ENCODE measurements at regions not wholly inside any gene's neighbourhood (a gene's known extent, or its start where the extent isn't known, plus 50 kb on each side); places are given as distances from the start of the nearest gene placed in this dataset.

DNA sequence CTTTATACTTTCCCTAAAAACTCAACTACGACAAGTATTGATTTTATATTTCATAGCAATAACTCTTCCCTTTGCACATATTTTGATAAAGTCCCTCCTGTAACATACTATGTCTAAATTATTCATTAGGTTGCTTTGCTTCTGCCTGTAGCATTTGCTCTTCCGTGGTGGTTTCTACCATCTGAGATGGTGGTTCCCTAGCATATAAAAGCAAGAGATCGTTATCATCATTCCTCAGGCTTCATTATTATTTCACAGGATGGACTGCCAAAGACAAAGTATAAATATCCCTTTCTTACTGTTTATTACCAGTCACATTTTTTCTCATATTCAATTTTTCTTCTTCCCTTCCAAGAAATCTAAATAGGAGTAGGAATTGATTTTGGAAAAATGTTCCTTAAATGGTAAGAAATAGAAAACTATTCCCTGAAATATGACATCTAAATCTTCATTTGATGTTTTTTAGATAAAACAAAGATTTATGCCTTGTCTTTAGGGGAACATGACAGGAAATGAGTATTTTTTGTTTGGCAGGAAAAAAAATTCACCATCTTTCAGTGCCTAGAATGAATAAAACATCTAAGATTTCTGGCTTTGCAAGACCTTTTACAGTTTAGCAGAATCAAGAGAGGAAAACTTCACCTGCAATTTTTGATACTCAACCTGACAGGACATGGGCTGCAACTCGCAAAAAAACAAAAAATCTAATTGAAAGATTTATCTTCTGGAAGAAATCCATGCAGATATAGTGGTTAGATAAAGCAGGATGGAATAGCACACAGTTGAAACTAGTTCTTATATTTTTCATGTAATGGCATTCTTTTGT is 340.0 kb downstream of the SPRY2 start:
- TF ChIP-seq, protein P1, sequence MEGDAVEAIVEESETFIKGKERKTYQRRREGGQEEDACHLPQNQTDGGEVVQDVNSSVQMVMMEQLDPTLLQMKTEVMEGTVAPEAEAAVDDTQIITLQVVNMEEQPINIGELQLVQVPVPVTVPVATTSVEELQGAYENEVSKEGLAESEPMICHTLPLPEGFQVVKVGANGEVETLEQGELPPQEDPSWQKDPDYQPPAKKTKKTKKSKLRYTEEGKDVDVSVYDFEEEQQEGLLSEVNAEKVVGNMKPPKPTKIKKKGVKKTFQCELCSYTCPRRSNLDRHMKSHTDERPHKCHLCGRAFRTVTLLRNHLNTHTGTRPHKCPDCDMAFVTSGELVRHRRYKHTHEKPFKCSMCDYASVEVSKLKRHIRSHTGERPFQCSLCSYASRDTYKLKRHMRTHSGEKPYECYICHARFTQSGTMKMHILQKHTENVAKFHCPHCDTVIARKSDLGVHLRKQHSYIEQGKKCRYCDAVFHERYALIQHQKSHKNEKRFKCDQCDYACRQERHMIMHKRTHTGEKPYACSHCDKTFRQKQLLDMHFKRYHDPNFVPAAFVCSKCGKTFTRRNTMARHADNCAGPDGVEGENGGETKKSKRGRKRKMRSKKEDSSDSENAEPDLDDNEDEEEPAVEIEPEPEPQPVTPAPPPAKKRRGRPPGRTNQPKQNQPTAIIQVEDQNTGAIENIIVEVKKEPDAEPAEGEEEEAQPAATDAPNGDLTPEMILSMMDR (IDR thresholded peaks at IDR 0.05): no peak
- DNase-seq (ENCODE audit: low spot score) (no peak), ATAC-seq (ENCODE audit: low FRiP score) (no peak)

DNA sequence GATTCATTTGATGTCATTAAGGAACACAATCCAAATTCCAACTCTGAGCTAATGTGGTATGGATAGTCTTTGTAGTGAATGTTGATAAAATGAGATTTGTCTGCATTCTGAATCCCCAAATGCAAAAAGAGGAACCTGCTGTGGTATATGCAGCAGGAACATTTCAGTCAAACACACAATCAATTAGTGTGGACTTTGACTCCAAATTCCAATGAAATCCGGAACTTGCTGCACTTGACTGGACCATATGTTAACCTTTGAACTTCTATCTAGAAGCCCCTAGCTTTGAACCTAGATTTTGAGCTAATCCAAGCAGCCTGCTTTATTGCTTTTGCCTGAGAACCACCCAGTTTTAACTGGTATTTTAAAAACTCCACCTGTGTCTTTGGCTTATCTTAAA is 341.3 kb downstream of the SPRY2 start:
- DNase-seq (ENCODE audit: low spot score): no peak
- TF ChIP-seq, protein P1 (IDR thresholded peaks at IDR 0.05): no peak
- no peak for ATAC-seq (ENCODE audit: low FRiP score)

DNA sequence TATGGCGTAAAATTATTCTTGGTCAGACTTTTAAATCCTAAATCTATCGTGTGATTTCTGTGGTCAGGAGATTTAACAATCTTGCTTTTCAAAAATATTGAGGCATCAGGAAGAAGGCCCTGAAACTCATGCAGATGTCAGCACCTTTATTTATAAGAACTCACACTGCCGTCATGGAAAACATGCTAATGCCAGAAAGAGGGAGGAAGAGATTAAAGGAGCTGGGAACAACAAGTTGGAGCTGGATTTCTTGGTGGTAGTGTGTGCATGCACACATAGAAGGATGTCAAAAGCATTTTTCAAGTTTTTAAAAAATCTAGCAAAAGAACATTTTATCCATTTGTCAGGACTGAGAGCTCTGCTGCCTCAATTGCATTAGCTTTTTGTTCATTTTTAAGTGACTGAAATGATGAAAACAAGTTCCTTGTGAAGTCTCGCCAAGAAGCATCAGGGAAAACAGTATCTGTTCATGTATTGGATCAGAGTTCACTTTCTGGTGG is 342.5 kb downstream of the SPRY2 start:
- DNase-seq (ENCODE audit: low spot score) (no peak), ATAC-seq (ENCODE audit: low FRiP score) (no peak)
- TF ChIP-seq, protein P1 (IDR thresholded peaks at IDR 0.05): no peak

DNA sequence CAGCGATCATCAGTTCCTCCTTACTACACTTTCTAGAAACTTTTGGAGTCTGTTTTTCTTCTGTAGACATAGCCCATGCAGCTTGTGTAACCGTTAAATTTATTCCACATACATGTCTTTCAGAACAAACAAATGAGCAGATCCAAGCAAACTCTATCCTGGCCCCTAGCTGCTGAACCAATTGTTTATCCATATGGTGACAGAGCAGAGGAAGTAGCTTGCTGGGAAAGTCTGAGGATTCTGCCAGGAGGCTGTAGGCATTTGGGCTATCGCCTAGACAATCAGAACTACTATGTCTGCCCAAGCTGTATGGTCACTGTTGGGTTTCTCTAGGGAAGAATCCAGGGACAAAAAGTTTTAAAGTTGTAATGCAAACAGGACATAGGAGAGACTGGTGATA is 343.7 kb downstream of the SPRY2 start:
- no peak for DNase-seq (ENCODE audit: low spot score)
- no peak for ATAC-seq (ENCODE audit: low FRiP score)
- TF ChIP-seq, protein P1 (IDR thresholded peaks at IDR 0.05): no peak

DNA sequence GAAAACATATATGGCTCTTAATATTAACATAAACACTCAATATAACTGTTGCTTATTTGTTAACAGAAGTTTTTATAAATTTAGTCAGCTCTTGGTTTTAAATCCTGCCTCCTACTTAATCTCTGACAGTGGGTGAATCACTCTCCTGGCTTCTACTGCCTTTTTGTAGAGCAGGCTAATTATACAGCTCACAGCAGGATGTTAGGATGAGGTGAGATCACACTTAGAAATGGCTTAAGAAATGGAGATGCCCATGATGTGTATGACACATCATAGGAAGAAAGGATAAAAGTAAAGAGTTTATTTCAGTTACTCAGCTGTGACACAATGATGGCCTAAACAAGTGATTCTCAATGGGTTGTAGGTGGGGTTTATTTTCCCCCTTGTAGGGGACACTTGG is 345.6 kb downstream of the SPRY2 start:
- TF ChIP-seq, protein P1 (IDR thresholded peaks at IDR 0.05): no peak
- ATAC-seq (ENCODE audit: low FRiP score) (peak; percentile 95), DNase-seq (ENCODE audit: low spot score) (no peak)

DNA sequence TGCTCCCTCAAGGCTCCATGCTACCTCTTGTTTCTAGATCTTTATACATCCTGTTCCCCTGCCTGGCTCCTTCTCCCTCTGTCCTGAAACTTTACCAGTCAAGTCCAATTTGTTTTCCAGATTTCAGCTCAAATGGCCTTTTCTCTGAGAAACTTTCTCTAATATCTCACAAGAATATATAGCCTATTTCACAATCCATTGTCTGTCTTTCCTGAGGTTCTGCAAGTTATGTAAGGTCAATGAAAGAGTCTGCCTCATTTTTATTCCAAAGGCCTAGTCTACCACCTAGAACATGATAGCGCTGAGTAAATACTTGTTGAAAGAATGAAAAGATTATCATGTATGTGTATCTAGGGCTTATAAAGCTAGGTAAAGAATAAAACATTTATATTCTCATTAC is 348.8 kb downstream of the SPRY2 start:
- ATAC-seq (ENCODE audit: low FRiP score): no peak
- no peak for DNase-seq (ENCODE audit: low spot score)
- TF ChIP-seq, protein P1 (IDR thresholded peaks at IDR 0.05): no peak

DNA sequence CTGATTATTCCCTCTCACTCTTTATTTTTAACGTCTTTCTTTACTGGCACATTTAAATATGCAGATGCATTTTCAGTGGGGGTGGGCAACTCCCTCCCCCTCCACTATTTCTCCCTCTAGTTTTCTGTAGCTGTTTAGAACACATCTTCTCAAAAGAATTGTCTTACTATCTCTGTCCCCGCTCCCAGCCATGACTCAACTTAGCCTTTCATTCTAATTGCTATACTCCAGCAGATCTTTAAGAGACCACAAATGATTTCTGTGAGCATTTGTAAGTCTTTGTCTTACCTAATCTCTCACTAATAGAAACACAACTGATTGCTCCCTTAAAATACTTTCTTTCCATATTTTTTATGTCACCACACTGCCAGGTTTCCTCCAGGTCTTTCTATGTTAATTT is 350.9 kb downstream of the SPRY2 start:
- DNase-seq (ENCODE audit: low spot score) (no peak), ATAC-seq (ENCODE audit: low FRiP score) (no peak)
- TF ChIP-seq, protein P1 (IDR thresholded peaks at IDR 0.05): no peak

Measured in omental fat pad (tissue), 3 donors.